ENCODE measurements at regions not wholly inside any gene's neighbourhood (a gene's known extent, or its start where the extent isn't known, plus 50 kb on each side); places are given as distances from the start of the nearest gene placed in this dataset.

DNA sequence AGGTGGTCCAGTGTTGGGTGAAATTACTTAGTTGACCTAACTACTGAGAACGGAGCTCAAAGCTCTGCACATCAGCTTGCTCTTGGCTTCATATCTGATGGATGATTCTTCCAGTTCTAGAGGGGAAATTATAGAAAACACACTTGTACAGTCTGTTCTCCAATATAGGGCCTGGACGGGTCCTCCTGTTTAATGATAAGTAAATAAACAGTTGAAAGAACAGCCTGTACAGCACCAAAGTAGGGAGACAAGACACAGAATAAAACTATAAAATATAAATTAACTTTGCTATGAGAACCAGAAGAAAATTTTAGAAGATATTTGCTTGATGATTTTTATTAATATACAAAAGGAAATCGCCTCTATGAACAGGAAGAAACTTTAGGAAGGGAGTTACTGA lies 271.7 kb downstream of the STK31 start:
- Histone ChIP-seq H2BK12ac (ENCODE audit: low read length in 2 of 2) (no peak overlapping the region), H3K4me3 (ENCODE audit: insufficient read depth in 1 of 2, low read depth in 1 of 2, low read length in 2 of 2) (no peak overlapping the region), H3K36me3 (ENCODE audit: control insufficient read depth in 1 of 2, insufficient read depth in 2 of 2, low read depth in 1 of 2, low read length in 2 of 2) (no peaks in the 10 kb centered on the region), H3K9ac (ENCODE audit: low read length) (no peak overlapping the region), H3K9me3 (ENCODE audit: control insufficient read depth, low read length) (peaks cover 4% of the 10 kb centered on the region), H2AK5ac (ENCODE audit: low read length, severe bottlenecking) (no peak overlapping the region), H3K4me2 (ENCODE audit: low read length, poor library complexity, severe bottlenecking) (no peak overlapping the region), H3K27ac (ENCODE audit: low read length, poor library complexity, severe bottlenecking) (no peak overlapping the region), H2BK5ac (ENCODE audit: low read depth, low read length, poor library complexity, severe bottlenecking) (no peak overlapping the region), H3K27me3 (ENCODE audit: control insufficient read depth in 1 of 2, insufficient read depth in 1 of 2, low read length in 2 of 2) (no peaks in the 10 kb centered on the region), H3K79me1 (replicated peaks; ENCODE audit: low read length, poor library complexity, severe bottlenecking) (no peaks in the 10 kb centered on the region), H2BK120ac (ENCODE audit: low read depth, low read length) (no peak overlapping the region), H3K14ac (ENCODE audit: low read length in 2 of 2) (no peak overlapping the region), H2AFZ (ENCODE audit: low read depth, low read length) (no peak overlapping the region), H3K23ac (ENCODE audit: low read length in 2 of 2) (no peak overlapping the region), H2BK15ac (ENCODE audit: low read depth, poor library complexity, severe bottlenecking) (no peak overlapping the region), H4K8ac (ENCODE audit: low read length) (no peak overlapping the region), H3K4me1 (ENCODE audit: control insufficient read depth, insufficient read depth, low read depth, low read length) (no peaks in the 10 kb centered on the region), H4K91ac (ENCODE audit: low read length) (no peak overlapping the region), H3K18ac (ENCODE audit: low read depth in 1 of 2, low read length in 2 of 2) (no peak overlapping the region), H3K4ac (ENCODE audit: low read depth in 1 of 2, low read length in 2 of 2) (no peak overlapping the region)
- 86% methylated on average over 1 of the region's 3 CpGs for WGBS
- DNase-seq: no peak

DNA sequence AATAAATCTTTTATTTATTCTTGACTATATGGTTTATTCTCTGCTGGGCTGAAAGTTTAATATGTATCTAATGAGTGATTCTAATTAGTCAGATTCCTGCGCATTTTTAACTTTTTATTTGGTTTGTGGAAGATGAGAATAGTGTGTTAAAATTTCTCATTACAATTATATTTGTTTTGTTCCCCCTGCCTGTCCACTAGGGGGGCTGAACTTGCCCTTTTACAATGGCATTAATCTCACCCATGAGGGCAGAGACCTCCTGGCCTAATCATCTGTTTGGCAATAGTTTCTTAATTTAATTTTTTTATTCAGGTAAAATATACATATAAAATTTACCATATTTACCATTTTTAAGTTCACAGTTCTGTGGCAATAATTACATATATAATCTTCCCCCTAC lies 278.5 kb upstream of the NPY start:
- WGBS: 50% methylated on average over 1 of the region's 1 CpG
- H2BK15ac ChIP-seq (ENCODE audit: low read depth, poor library complexity, severe bottlenecking): no peak overlapping the region

DNA sequence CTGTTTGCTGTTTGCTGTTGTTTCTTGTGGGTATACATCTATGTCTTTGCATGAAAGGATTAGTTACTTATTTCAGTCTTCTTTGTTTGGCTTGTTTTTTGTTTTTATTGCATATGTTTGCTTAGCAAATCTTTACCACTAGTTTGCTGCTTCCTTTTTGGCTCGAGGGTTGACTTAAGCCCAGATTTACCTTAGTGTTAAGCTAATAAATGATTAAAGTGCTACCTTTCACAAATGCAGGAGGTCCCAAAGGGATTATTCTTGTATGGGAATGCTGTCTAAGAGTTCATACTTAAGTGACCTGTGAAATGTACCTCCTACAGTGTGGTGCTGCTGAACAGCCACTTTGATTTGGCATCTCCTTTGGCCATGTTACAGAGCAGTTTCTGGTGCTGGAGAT lies 273.5 kb upstream of the NPY start:
- no peak overlapping the region for H3K14ac ChIP-seq (ENCODE audit: low read length in 2 of 2)

More for the DNA sequence above, 278.5 kb upstream of the NPY start:
- no peak overlapping the region for H2AFZ ChIP-seq (ENCODE audit: low read depth, low read length)
- peaks cover 16% of the 10 kb centered on the region for H3K9me3 ChIP-seq (ENCODE audit: control insufficient read depth, low read length)
- H3K27me3 ChIP-seq (ENCODE audit: control insufficient read depth in 1 of 2, insufficient read depth in 1 of 2, low read length in 2 of 2): no peaks in the 10 kb centered on the region
- H3K27ac ChIP-seq (ENCODE audit: low read length, poor library complexity, severe bottlenecking): no peak overlapping the region
- no peak overlapping the region for H3K14ac ChIP-seq (ENCODE audit: low read length in 2 of 2)
- no peak overlapping the region for H3K4ac ChIP-seq (ENCODE audit: low read depth in 1 of 2, low read length in 2 of 2)
- H3K79me1 ChIP-seq (replicated peaks; ENCODE audit: low read length, poor library complexity, severe bottlenecking): no peaks in the 10 kb centered on the region
- H2BK5ac ChIP-seq (ENCODE audit: low read depth, low read length, poor library complexity, severe bottlenecking): no peak overlapping the region
- H2AK5ac ChIP-seq (ENCODE audit: low read length, severe bottlenecking): no peak overlapping the region
- H3K4me1 ChIP-seq (ENCODE audit: control insufficient read depth, insufficient read depth, low read depth, low read length): no peaks in the 10 kb centered on the region
- no peak for DNase-seq
- H3K4me3 ChIP-seq (ENCODE audit: insufficient read depth in 1 of 2, low read depth in 1 of 2, low read length in 2 of 2): no peak overlapping the region
- H3K23ac ChIP-seq (ENCODE audit: low read length in 2 of 2): no peak overlapping the region
- H2BK12ac ChIP-seq (ENCODE audit: low read length in 2 of 2): no peak overlapping the region
- H3K36me3 ChIP-seq (ENCODE audit: control insufficient read depth in 1 of 2, insufficient read depth in 2 of 2, low read depth in 1 of 2, low read length in 2 of 2): no peaks in the 10 kb centered on the region
- no peak overlapping the region for H3K9ac ChIP-seq (ENCODE audit: low read length)
- no peak overlapping the region for H3K4me2 ChIP-seq (ENCODE audit: low read length, poor library complexity, severe bottlenecking)
- H4K91ac ChIP-seq (ENCODE audit: low read length): no peak overlapping the region
- H2BK120ac ChIP-seq (ENCODE audit: low read depth, low read length): no peak overlapping the region
- H4K8ac ChIP-seq (ENCODE audit: low read length): no peak overlapping the region
- no peak overlapping the region for H3K18ac ChIP-seq (ENCODE audit: low read depth in 1 of 2, low read length in 2 of 2)

DNA sequence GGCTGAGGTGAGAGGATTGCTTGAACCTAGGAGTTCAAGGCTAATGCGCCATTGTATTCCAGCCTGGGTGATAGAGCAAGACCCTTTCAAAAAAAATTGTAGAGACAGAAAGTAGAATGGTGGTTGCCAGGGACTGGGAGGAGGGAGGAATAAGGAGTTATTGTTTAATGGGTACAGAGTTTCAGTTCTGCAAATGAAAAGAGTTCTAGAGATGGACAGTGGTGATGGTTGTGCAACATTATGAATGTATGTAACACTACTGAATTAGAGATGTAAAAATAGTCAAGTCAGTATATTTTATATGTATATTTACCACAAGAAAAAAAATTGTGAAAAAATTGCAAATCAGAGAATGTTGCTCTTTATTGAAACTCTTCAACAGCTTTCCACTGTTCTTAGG lies 266.5 kb upstream of the NPY start:
- DNase-seq: no peak
- no peak overlapping the region for H2AFZ ChIP-seq (ENCODE audit: low read depth, low read length)
- no peak overlapping the region for H2BK5ac ChIP-seq (ENCODE audit: low read depth, low read length, poor library complexity, severe bottlenecking)
- no peaks in the 10 kb centered on the region for H3K27me3 ChIP-seq (ENCODE audit: control insufficient read depth in 1 of 2, insufficient read depth in 1 of 2, low read length in 2 of 2)
- H3K18ac ChIP-seq (ENCODE audit: low read depth in 1 of 2, low read length in 2 of 2): no peak overlapping the region
- H3K23ac ChIP-seq (ENCODE audit: low read length in 2 of 2): no peak overlapping the region
- no peak overlapping the region for H3K14ac ChIP-seq (ENCODE audit: low read length in 2 of 2)
- no peak overlapping the region for H3K9ac ChIP-seq (ENCODE audit: low read length)
- H3K9me3 ChIP-seq (ENCODE audit: control insufficient read depth, low read length): peaks cover 6% of the 10 kb centered on the region
- no peak overlapping the region for H4K91ac ChIP-seq (ENCODE audit: low read length)
- H3K4me1 ChIP-seq (ENCODE audit: control insufficient read depth, insufficient read depth, low read depth, low read length): no peaks in the 10 kb centered on the region
- H2BK12ac ChIP-seq (ENCODE audit: low read length in 2 of 2): no peak overlapping the region
- H3K4me3 ChIP-seq (ENCODE audit: insufficient read depth in 1 of 2, low read depth in 1 of 2, low read length in 2 of 2): no peak overlapping the region
- H3K27ac ChIP-seq (ENCODE audit: low read length, poor library complexity, severe bottlenecking): no peak overlapping the region
- no peak overlapping the region for H2AK5ac ChIP-seq (ENCODE audit: low read length, severe bottlenecking)
- no peak overlapping the region for H4K8ac ChIP-seq (ENCODE audit: low read length)
- H3K4me2 ChIP-seq (ENCODE audit: low read length, poor library complexity, severe bottlenecking): no peak overlapping the region
- WGBS: 98% methylated on average over 1 of the region's 1 CpG
- no peak overlapping the region for H2BK15ac ChIP-seq (ENCODE audit: low read depth, poor library complexity, severe bottlenecking)
- no peaks in the 10 kb centered on the region for H3K36me3 ChIP-seq (ENCODE audit: control insufficient read depth in 1 of 2, insufficient read depth in 2 of 2, low read depth in 1 of 2, low read length in 2 of 2)
- no peaks in the 10 kb centered on the region for H3K79me1 ChIP-seq (replicated peaks; ENCODE audit: low read length, poor library complexity, severe bottlenecking)
- H2BK120ac ChIP-seq (ENCODE audit: low read depth, low read length): no peak overlapping the region
- no peak overlapping the region for H3K4ac ChIP-seq (ENCODE audit: low read depth in 1 of 2, low read length in 2 of 2)

More for the DNA sequence above, 273.5 kb upstream of the NPY start:
- no peaks in the 10 kb centered on the region for H3K36me3 ChIP-seq (ENCODE audit: control insufficient read depth in 1 of 2, insufficient read depth in 2 of 2, low read depth in 1 of 2, low read length in 2 of 2)
- no peak overlapping the region for H3K4ac ChIP-seq (ENCODE audit: low read depth in 1 of 2, low read length in 2 of 2)
- H3K23ac ChIP-seq (ENCODE audit: low read length in 2 of 2): no peak overlapping the region
- no peak for DNase-seq
- no peaks in the 10 kb centered on the region for H3K4me1 ChIP-seq (ENCODE audit: control insufficient read depth, insufficient read depth, low read depth, low read length)
- no peak overlapping the region for H2BK120ac ChIP-seq (ENCODE audit: low read depth, low read length)
- no peak overlapping the region for H2AFZ ChIP-seq (ENCODE audit: low read depth, low read length)
- no peak overlapping the region for H3K4me3 ChIP-seq (ENCODE audit: insufficient read depth in 1 of 2, low read depth in 1 of 2, low read length in 2 of 2)
- H4K91ac ChIP-seq (ENCODE audit: low read length): no peak overlapping the region
- H3K4me2 ChIP-seq (ENCODE audit: low read length, poor library complexity, severe bottlenecking): no peak overlapping the region
- 67% methylated on average over 1 of the region's 1 CpG for WGBS
- H2AK5ac ChIP-seq (ENCODE audit: low read length, severe bottlenecking): no peak overlapping the region
- H3K18ac ChIP-seq (ENCODE audit: low read depth in 1 of 2, low read length in 2 of 2): no peak overlapping the region
- no peak overlapping the region for H2BK5ac ChIP-seq (ENCODE audit: low read depth, low read length, poor library complexity, severe bottlenecking)
- H3K9ac ChIP-seq (ENCODE audit: low read length): no peak overlapping the region
- no peaks in the 10 kb centered on the region for H3K79me1 ChIP-seq (replicated peaks; ENCODE audit: low read length, poor library complexity, severe bottlenecking)
- peaks cover 35% of the 10 kb centered on the region for H3K9me3 ChIP-seq (ENCODE audit: control insufficient read depth, low read length)
- no peaks in the 10 kb centered on the region for H3K27me3 ChIP-seq (ENCODE audit: control insufficient read depth in 1 of 2, insufficient read depth in 1 of 2, low read length in 2 of 2)
- no peak overlapping the region for H2BK15ac ChIP-seq (ENCODE audit: low read depth, poor library complexity, severe bottlenecking)
- no peak overlapping the region for H4K8ac ChIP-seq (ENCODE audit: low read length)
- no peak overlapping the region for H3K27ac ChIP-seq (ENCODE audit: low read length, poor library complexity, severe bottlenecking)
- H2BK12ac ChIP-seq (ENCODE audit: low read length in 2 of 2): no peak overlapping the region

Measured in mesenchymal stem cell (in vitro differentiated cells and primary cell).